G401 (cell line): ENCODE measurements at regions not wholly inside any gene's neighbourhood (a gene's known extent, or its start where the extent isn't known, plus 50 kb on each side); places are given as distances from the start of the nearest gene placed in this dataset.
A peak's percentile ranks its signal among the peaks of the same experiment; 100 is the strongest.

Source experiments
- DNase-seq: peaks from one replicate; pipeline ENCODE4 v3.0.0-alpha.2; 2015; ENCODE audit warnings: low spot score
- in situ Hi-C: cut with HindIII; loops from 2 replicates; pipeline ENCODE4 v1.10.0; 2016; ENCODE audit warnings: low sequenced_read_pairs, mixed read lengths

GRCh38 chr21:24759348-24760075, 847.8 kb downstream of the MRPL39 start:
- no peak for DNase-seq
- in situ Hi-C loops: no loop called here

DNA sequence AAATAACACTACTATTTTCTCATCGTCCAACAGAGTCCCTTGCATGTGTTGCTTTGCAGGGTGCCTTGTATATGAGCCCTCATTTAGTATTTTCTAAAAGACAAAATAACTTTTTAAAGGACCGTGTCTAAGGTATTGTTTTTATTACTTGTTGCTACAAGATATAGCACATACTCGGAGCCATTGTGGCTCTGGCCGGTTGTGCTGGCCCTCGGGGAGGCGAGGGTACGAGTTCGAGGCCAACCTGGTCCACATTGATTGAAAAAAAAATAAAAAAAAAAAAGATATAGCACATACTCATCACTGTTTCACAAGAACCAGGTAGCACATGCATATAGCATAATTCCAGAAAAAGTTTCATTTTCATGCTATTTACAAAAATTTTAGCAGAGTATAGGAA, 869.2 kb downstream of the MRPL39 start:
- no peak for DNase-seq
- in situ Hi-C loops: no loop called here

DNA sequence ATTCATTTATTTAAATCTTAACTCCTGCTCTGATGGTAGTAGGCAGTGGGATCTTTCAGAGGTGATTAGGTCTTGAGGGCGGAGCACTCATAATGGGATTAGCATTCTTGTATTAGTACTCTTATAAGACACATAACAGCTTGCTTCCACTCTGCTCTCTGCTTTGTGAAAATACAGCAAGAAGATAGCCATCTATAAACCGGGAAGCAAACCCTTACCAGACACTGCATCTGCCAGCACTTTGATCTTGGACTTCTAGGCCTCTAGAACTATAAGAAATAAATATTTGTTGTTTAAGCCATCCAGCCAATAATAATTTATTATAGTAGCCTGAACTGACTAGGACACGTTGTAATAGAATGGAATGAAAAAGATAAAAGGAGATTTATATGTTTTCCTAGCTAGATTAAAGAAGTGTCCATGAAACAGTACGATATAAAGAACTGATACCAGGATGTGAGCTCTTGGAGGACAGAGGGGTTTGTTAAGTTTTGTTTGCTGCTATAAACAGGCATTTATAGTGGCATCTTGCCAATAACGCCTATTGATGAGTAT, 869.9 kb downstream of the MRPL39 start:
- in situ Hi-C loops: no loop called here
- no peak for DNase-seq

DNA sequence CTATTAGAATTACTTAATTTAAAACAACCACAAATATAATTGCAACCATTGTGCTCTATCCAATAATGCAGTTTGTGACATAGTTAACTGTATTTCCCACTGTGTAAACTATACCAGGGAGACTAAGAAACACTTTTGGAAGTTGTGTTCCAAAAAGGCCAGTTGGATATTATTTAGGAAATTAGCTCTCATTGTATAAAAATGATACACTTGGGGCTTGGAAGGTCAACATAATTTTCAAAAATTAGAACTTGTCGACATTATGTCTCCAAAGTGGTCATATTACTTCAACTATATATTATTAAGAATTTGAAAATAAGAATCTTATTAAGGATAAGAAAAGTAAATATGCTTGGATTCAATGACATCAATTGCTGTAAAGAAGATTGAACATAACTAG, 876.6 kb downstream of the MRPL39 start:
- in situ Hi-C loops: no loop called here
- DNase-seq: no peak

- DNase-seq: no peak
- in situ Hi-C loops: no loop called here
Measured at GRCh38 chr21:24729568-24729967, 877.7 kb downstream of the MRPL39 start.

GRCh38 chr21:24727803-24728440, 879.4 kb downstream of the MRPL39 start:
- no peak for DNase-seq
- in situ Hi-C loops: no loop called here

DNA sequence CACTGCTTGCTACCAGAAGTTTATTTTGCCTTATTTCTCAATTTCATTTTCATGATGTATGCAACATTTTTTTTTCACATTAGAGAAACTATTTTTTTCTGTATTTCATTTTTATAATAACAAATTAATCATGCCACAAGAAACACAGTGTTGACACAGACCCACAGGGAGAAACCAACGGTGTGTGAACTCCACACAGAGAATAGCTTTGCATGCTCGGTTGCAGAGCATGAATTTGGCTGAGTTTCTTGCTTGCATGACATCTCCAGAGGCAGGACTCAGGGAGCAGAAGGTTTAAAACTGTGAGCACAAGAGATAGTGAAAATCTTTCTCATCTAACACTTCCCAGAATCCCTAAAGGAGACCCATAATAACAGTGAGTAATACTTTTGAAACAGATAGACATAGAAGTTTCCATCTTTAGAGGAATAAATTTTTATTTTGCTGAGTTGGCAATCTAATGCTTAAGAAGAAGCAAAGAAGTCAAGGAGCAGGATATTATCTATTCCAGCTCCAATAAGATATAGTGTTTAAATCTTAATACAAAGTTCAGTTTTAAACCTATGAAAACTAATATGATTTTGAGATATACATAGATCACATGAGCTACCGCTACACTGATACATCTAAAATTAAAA, 890.9 kb downstream of the MRPL39 start:
- DNase-seq: no peak
- in situ Hi-C loops: no loop called here

- in situ Hi-C loops: no loop called here
- DNase-seq: no peak
Measured at GRCh38 chr21:24714646-24715200, 892.6 kb downstream of the MRPL39 start.

- in situ Hi-C loops: no loop called here
- DNase-seq: peak; percentile 10
Measured at GRCh38 chr21:24705201-24705600, 902.1 kb downstream of the MRPL39 start.

DNA sequence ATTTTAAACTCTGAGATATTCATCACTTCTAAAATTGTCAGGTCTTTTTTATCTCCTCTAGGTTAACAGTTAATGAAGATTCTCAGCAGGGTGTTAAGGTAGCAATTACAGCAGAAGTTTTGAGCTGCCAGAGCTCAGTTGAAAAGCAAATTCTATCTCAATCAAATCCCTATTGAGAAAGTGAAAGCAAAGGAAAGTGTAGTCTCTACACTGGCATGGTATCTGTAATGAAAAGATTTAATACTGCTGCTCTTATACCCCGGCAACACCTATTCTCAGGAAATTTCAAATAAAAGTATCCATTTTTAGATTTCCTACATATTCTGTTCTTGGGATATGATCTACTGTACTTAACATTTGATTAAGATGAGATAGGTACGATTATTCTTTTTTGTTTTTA, 913.5 kb downstream of the MRPL39 start:
- in situ Hi-C loops: no loop called here
- no peak for DNase-seq

- in situ Hi-C loops: no loop called here
- DNase-seq: no peak
Measured at GRCh38 chr21:24681456-24681855, 925.8 kb downstream of the MRPL39 start.

DNA sequence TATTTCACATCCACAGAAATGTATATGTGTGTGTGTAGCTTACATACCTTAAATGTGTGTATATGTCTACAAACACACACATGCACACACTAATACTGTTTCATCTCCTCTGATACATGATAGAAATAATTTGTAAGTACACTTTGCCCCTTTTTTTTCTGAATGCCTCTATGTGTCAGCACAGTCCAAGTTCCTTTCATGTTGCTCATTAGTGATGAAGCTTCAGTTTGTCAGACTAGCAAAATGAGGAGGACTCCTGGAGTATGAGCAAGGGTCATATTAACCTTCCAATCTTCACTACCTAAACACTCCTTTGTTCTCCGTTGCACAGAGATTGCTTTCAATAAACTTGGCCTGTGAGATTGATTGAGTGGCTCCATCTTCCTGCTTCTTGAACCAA, 935.4 kb downstream of the MRPL39 start:
- in situ Hi-C loops: no loop called here
- no peak for DNase-seq

- DNase-seq: no peak
- in situ Hi-C loops: no loop called here
Measured at GRCh38 chr21:24658926-24659325, 948.4 kb downstream of the MRPL39 start.

GRCh38 chr21:24658026-24658425, 949.3 kb downstream of the MRPL39 start:
- DNase-seq: no peak
- in situ Hi-C loops: no loop called here

- in situ Hi-C loops: no loop called here
- no peak for DNase-seq
Measured at GRCh38 chr21:24649691-24650090, 957.6 kb downstream of the MRPL39 start.

- DNase-seq: no peak
- in situ Hi-C loops: no loop called here
Measured at GRCh38 chr21:24636696-24637095, 970.6 kb downstream of the MRPL39 start.

DNA sequence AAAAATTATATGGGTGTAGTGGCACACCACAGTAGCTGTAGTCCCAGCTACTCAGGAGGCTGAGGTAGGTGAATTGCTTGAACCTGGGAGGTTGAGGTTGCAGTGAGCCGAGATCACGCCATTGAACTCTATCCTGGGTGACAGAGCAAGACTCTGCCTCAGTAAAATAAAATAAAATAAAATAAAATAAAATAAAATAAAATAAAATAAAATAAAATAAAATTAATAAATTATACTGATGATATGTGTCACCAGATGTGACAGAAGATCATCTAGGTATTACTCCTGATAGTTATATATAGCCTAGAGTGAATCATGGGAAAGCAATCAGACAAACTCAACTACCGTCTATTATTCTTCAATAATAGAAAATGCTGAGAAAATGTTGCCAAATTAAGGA, 972.5 kb downstream of the MRPL39 start:
- in situ Hi-C loops: no loop called here
- no peak for DNase-seq

DNA sequence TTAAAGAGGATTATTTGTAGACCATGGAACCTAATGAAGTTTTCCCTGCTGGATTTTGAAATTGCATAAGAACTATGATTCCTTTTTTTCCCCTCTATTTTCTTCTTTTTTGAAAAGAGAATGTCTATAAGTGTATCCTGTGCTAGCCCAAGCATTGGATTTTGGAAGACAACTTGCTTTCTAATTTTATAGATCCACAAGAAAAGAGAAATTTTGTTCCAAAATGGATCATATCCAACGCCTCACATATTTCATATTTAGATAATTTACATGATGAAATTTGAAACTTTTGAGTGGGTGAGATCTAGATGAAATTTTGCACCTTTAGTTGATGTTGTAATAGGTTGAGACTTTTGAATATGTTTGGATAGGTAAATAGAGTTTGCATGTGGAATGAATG, 978.7 kb downstream of the MRPL39 start:
- in situ Hi-C loops: no loop called here
- no peak for DNase-seq

DNA sequence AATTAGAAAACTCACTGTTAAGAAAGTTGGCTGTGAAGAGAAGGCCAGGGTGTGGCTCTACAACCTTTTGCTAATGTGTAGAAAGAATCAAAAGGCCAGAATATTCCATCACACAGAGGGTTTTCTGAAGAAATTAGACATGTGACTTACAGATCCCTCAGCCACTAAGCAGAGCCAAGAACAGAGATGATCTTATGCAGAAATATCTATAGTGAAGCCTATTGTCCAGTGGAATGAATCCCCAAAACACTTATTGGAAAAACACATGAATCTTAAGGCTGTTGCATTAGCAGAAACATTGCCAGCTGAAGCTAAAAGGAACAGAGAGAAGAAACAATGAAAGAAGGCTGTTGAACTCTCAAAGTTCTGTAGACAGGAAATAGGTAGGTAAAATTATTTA, 979.2 kb downstream of the MRPL39 start:
- in situ Hi-C loops: no loop called here
- no peak for DNase-seq

DNA sequence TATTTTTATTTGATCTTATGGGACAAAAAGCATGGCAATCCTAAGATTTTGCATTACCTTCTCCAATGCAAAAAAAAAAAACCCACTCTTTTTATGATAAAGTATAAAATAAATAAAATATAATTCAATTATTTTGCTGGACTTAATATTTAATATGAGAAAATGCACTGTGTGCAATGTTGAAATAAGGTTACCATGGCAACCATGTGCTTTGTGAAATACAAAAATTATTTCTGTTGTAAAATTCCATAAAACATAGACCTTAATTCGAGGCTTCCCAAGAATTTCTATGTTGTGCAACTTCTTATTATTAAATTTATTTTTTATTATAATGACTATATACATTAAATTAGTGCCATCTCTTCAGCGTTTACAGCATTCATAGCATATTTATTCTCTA, 989.5 kb downstream of the MRPL39 start:
- in situ Hi-C loops: no loop called here
- DNase-seq: no peak
